ENCODE measurements at regions not wholly inside any gene's neighbourhood (a gene's known extent, or its start where the extent isn't known, plus 50 kb on each side); places are given as distances from the start of the nearest gene placed in this dataset.
"Not testable (repeated sequence)": the region's sequence is repeated elsewhere in the genome, so short reads cannot be mapped to it uniquely, and the experiment has no call there.

DNA sequence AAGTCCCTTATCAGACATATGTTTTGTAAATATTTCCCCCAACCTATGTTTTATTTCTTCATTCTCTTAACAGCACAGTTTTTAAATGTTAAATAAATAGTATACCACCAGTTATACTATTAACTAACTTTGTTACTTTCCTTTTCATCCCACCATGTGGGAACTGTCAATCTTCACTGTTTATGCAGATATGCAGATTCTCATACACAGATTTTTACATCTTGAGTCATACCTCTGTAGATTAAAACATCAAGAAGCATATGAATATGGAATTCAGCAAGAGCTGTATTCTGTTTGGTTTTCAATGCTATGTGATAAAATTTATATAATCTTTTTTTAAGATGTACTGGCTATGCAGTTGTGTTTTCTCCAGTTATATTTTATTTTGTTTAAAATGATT is 566.3 kb downstream of the LIG4 start:
- DNase-seq (ENCODE audit: low read depth) = no peak
- H3K4me3 ChIP-seq (ENCODE audit: low read depth, low read length) = no peak overlapping the region

DNA sequence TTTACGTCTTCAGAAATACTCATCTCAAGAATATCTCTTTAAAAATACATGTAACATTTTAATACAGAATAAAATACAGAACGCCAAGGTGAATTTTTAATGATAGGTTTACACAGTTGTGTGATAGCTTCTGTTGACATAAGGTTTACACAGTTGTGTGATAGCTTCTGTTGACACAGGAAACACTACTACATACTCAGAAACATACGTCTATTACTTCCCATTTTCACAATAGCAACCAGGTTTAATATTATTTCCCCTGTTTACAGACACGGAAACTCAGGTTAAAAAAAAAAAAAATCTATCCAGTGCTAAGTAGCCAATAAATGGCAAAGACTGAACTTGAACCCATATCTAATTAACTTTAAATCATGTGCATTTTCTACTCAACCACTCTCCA is 571.2 kb downstream of the LIG4 start:
- no peak overlapping the region for H3K4me3 ChIP-seq (ENCODE audit: low read depth, low read length)
- DNase-seq (ENCODE audit: low read depth) = no peak

DNA sequence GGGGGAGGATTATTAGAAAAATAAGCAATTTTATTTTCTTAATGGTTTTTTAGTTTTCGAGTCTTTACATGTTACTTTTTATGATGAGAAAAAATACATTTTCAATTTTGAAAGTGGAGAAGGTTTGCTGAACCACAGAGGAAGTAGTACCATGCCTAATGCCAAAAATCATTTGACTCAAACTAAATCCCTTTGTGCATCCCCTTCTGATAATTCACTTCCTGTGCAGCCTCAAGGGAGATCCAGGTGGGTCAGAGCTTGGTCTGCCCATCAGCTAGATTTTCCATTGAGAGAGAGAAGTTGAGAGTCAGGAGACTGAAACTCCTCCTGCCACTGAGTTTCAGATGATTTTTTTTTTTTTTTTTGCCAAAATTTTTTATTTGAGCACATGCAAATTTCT is 571.7 kb downstream of the LIG4 start:
- no peak for DNase-seq (ENCODE audit: low read depth)
- H3K4me3 ChIP-seq (ENCODE audit: low read depth, low read length) = no peak overlapping the region

DNA sequence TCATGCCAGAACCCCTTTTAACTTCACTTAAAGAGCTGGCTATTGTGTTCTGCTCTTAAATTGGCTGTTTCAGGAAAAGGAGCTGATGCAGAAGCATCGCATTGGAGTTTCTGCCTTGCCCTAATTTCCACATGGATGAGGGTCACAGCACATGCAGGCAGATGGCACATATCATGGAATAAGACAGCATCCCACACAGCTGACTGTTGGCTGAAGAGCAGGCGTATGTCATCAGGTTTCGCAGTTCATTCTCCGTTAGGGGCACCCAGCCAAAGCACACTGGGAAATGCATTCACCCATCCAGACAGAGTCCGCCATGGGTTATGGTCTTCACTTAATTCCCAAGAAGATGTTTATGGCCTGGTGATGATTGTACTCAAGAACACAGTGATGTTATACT is 572.5 kb downstream of the LIG4 start:
- H3K4me3 ChIP-seq (ENCODE audit: low read depth, low read length) = no peak overlapping the region
- no peak for DNase-seq (ENCODE audit: low read depth)

DNA sequence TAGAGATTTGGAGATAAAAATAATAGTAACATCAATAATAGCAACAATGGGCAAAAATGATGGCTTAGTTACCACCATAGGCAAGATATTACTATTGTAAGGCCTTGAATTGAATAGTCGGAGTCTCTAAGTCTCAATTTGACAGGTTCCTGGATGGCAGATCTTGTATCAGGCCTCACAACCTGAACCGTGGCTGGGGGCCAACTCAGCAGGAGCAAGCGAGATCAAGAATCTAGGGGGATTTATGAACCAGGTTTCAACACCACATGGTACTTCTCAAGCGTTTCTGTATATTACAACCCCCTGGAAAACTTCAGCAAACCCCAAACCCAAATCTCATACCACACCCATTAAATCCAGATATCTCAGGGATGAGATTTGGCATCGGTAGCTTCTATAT is 573.8 kb downstream of the LIG4 start:
- no peak overlapping the region for H3K4me3 ChIP-seq (ENCODE audit: low read depth, low read length)
- no peak for DNase-seq (ENCODE audit: low read depth)

DNA sequence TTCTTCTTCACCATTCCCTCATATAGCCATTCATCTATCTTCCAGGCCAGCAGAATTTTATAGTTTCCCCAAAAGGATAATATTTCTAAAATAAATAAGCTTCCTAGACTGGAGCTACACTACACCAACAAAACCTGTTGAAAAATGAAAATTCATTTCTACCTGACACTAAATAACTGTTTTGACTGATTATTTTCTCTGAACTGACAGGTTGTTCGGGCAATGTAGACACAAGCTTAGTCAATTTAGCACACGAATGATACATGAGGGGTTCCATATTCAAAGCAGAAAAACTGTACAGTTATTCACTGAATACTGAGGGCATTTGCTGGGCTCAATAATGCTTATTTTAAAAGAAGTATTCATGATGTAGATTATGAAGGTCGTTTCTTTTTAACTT is 589.7 kb downstream of the LIG4 start:
- H3K4me3 ChIP-seq (ENCODE audit: low read depth, low read length) = no peak overlapping the region
- DNase-seq (ENCODE audit: low read depth) = no peak

DNA sequence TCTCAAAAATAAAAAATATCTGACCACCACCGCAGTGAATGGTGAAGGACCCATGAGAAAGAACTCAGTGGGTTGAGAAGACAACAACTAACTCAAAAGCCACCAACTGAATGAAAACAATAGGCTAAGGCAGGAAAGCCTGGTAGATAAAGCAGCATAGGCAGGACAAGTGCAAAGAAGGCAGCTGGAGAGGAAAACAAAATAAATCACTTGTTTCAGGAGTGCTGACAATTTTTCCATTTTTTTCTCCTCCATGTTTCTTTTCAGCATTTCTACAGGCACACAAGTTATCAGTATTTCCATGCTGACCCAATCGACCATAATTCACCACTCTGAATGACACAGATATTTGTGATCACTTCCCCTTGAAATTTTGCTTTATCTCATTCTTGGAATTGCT is 597.8 kb downstream of the LIG4 start:
- no peak overlapping the region for H3K4me3 ChIP-seq (ENCODE audit: low read depth, low read length)
- no peak for DNase-seq (ENCODE audit: low read depth)

DNA sequence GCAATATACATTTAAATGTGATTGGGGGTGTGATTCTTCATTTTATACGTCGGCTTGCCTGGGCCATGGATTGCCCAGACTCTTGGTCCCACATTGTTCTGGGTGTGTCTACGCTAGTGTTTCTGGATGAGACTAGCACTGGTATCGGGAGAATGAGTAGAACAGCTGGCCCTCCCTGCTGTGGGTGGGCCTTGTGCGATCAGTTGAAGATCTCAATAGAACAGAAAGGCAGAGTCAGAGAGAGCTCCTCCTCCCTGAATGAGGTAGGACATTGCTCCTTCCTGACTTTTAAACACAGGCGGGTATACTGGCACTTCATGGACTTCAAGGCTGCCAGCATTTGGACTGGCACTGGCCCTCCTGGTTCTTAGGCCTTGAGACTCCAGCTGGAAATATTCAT is 603.0 kb downstream of the LIG4 start:
- no peak overlapping the region for H3K4me3 ChIP-seq (ENCODE audit: low read depth, low read length)
- no peak for DNase-seq (ENCODE audit: low read depth)

DNA sequence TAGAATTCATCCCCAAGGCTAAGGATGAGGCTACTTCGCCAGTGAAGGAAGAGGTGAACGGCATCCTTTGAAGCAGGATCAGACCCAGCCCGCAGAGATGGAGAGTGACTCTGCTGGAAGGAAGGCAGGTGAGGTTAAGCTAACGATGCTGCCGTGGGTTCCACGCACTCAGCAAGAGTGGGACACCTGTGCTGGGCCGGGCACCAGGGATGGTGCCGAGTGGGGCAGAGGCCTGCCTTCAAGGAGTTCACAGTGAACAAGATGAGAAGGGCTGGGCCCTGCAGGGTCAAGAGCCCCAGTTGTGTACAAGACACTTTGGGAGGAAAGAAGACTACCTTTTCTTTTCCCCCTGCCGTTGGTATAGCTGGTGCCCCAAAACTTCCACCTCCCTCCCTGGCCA is 606.6 kb downstream of the LIG4 start:
- DNase-seq (ENCODE audit: low read depth) = no peak
- no peak overlapping the region for H3K4me3 ChIP-seq (ENCODE audit: low read depth, low read length)

DNA sequence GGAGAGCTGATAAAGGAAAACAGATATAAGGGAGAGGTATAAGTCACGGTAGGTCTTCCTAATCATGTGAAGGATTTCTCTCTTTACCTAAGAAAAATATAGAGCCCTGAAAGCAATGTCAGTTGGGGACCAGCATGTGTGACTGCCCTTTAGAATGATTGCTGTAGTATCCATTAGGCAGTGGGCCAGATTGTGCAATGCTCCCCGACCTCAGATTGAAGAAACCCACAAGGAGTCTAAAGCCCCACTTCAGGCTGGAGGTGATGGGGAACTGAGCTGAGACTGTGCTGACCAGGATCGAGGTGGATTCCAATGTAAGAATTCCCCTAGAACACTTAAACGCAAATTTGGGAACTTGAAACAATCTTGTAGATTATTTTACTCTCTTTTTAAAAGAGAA is 614.4 kb downstream of the LIG4 start:
- no peak overlapping the region for H3K4me3 ChIP-seq (ENCODE audit: low read depth, low read length)
- no peak for DNase-seq (ENCODE audit: low read depth)

DNA sequence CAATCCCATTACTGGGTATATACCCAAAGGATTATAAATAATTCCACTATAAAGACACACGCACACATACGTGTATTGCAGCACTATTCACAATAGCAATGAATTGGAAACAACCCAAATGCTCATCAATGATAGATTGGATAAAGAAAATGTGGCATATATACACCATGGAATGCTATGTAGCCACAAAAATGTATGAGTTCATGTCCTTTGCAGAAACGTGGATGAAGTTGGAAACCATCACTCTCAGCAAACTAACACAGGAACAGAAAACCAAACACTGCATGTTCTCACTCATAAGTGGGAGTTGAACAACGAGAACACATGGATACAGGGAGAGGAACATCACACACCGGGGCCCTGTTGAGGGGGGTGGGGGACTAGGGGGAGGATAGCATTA is 619.0 kb downstream of the LIG4 start:
- DNase-seq (ENCODE audit: low read depth) = not testable (repeated sequence)

DNA sequence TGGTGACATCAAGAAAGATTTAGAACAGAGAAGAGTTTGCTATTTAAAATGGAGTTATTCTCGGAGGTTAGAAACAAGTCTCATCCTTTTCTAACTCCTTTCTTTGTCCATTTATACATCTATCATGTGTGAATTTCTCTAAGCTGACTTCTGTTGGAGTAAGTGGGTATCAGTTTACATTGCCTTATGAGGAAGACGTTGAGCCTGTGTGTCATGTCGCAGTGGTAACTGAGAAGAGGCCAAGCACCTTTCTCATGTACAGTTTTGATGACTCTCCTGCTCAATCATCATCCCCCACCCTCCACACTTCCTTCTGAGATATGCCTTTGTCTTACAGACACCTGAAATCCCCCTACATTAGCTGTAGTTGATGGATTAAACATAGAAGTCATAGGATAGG is 624.8 kb downstream of the LIG4 start:
- peak; percentile 10 for DNase-seq (ENCODE audit: low read depth)
- H3K4me3 ChIP-seq (ENCODE audit: low read depth, low read length) = no peak overlapping the region

More for the DNA sequence above, 619.0 kb downstream of the LIG4 start:
- H3K4me3 ChIP-seq (ENCODE audit: low read depth, low read length) = not testable (repeated sequence)

DNA sequence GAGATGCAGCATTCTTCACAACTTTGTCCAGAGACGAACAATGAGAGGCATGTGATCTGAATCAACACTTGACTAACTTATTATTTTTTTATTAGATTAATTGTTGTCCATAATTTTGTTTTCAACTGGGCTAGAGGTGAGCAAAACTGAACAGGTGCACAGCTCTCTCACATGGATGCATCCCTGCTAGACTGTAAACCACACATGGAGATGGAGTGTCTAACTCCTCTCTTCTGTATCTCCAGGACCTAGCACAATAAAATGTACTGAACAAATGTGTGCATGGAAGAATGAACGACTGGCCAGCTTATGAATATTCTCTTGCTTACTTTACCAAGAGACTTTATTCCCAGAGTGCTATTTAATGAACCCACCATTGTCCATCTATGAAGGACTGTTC is 627.7 kb downstream of the LIG4 start:
- DNase-seq (ENCODE audit: low read depth) = no peak
- no peak overlapping the region for H3K4me3 ChIP-seq (ENCODE audit: low read depth, low read length)

DNA sequence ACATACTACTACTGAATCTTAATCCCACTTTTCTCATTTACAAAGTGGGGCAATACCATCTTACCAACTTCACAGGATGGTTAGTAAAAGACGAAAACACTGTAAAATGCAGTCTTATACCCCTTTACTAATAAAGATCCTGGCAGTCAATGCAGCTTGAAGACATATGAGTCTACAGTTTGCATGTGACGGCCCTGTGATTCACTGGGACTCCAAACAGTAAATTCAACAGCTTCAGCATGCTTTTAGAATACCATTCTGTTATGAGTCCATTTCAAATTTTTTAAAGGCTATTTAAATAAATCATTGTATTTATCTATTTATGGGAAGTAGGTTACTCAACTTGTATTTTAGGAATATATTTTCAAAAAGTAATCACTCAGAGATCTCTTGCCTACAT is 629.1 kb downstream of the LIG4 start:
- H3K4me3 ChIP-seq (ENCODE audit: low read depth, low read length) = no peak overlapping the region
- no peak for DNase-seq (ENCODE audit: low read depth)

DNA sequence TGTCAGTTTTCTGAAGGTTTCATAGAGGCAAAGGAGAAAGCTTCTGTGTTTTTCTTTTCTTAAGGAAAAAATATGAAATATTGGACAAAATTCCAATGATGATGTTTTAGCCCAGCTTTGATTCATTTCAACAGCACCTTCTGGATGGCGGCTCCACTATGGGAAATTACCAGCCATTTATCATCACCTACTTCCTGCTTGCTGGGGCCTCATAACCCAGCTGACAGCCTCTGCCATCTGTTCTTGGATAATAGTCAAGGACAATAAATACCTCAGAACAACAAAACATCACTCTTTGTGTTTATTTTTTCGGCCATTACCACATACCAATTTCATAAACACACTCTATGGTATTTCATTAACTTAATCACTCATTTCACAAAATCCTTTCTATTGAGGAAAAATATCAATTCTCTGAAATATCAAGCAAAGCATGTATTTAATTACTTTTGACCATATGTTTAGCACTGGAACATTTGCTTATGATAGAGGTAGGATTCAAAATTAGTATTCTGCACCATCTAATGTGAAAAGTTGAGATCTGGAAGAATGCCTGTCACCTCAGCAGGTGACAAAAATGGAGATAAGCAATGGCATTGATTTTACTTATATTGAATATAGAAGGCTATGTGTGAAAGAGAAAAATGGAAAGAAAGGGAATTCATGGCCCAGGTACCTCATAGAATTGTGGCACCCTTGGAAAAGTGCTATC is 629.7 kb downstream of the LIG4 start:
- DNase-seq (ENCODE audit: low read depth) = no peak
- no peak overlapping the region for H3K4me3 ChIP-seq (ENCODE audit: low read depth, low read length)

DNA sequence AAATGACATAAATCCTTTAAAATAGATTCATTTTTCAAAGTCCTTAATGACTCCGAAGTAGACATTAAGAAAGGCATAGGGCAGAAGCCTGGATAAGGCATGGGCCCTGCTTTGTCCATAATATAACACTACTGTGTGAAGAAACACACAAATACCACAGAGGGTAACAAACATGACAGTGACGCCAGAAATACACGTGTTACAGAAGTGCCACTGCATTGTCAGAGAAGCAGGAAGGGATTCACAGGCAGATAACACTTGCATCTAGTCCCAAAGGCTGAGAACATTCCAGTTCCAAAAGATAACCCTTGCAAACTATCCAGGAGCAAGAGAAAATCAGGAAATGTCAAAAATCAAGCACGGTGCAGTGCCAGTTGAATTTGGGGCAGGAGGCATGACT is 633.2 kb downstream of the LIG4 start:
- H3K4me3 ChIP-seq (ENCODE audit: low read depth, low read length) = no peak overlapping the region
- no peak for DNase-seq (ENCODE audit: low read depth)

DNA sequence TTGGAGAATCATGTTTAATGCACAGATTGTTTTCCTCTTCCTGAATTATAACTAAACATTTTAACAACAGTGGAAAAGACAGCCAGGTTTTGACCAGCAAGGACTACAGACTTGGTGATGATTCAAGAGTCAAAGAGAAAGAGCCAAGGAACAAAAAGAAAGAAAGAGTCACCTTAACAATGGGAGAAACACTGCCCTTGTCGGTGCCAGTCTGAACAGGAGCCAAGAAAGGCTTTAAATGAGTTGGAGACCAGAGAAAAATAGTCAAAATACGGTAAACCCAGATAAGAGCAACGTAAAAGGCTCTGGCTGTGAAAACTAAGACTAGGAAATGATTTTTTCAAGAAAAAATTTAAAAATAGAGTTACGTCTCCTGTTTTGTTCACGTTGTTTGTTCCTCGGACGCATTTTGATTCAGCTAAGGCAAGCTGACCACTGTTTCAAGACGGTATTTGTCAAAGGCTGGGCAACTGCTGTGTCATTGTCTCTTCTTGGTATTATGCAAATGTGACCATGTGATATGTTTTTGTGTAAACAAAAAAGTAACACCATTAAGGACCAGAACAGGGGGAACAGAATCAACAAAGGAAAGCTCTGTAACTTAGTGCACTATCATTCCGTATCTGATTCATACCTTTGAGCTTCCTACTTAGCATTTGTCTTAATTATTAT is 634.5 kb downstream of the LIG4 start:
- no peak overlapping the region for H3K4me3 ChIP-seq (ENCODE audit: low read depth, low read length)
- no peak for DNase-seq (ENCODE audit: low read depth)

DNA sequence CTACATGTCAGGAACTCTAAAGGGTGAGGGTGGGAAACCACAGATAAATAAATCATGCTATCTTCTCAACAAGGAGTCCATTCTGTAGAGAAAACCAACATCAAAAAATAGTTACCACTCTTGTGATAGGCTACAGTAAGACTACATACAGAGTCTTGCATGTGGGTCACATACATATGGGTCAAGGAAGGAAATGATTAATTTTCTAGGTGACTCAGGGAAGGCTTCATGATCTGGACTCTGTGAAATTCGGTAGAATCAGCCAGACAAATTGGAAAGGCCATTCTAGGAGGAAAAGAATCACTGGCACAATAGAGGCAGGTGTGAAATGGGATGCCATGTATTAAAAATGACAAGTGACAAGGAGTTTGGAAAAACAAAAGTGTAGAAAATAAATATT is 638.9 kb downstream of the LIG4 start:
- no peak for DNase-seq (ENCODE audit: low read depth)
- H3K4me3 ChIP-seq (ENCODE audit: low read depth, low read length) = no peak overlapping the region

DNA sequence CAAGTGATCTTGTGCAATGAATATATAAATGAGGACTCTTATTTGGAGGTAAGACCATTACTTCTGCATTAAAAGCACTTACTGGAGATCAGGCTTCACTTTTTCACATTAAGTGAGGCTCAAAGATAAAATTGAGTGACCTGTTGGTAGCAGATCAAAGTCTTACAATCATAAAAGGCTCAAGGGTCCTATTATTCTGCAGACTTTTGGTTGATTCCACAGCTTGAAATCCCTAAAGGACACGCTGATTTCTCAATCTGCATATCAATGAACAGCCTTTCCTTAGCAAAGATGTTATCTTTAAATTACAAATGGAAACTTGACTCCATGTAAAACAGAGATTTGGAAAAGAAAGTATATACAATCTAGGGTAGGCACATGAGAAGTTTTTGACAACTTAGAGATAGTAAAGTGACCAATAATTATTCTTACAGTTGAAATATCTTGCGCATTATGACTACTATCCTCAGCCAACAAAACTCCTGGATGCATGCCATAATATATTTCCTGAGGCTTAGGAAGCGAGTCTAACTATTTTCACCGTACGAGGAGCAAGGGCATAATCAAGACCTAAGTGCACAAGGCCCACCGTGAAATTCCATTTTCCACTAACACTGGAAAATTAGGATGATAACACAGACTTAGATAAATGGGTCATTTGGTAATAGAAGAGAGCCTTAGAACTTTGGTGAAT is 640.7 kb downstream of the LIG4 start:
- no peak for DNase-seq (ENCODE audit: low read depth)
- H3K4me3 ChIP-seq (ENCODE audit: low read depth, low read length) = no peak overlapping the region

DNA sequence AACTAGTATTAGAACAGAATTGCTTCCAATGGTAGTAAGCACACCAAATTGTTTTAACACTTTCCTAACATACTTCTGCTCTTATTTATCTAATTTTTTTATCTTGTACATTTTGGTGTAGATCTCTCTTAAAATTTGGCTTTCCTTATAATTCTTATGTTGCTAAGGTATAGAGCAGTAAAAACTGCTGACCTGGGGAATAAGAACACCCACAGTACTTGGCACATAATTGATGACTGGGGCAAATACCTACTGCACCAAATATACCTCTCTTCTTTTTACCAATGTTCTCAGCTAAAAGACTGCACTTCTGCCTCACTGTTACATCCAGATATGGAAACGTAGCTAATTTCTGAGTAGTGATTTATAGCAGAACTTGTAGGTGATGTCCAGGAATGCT is 642.2 kb downstream of the LIG4 start:
- DNase-seq (ENCODE audit: low read depth) = no peak
- H3K4me3 ChIP-seq (ENCODE audit: low read depth, low read length) = no peak overlapping the region

DNA sequence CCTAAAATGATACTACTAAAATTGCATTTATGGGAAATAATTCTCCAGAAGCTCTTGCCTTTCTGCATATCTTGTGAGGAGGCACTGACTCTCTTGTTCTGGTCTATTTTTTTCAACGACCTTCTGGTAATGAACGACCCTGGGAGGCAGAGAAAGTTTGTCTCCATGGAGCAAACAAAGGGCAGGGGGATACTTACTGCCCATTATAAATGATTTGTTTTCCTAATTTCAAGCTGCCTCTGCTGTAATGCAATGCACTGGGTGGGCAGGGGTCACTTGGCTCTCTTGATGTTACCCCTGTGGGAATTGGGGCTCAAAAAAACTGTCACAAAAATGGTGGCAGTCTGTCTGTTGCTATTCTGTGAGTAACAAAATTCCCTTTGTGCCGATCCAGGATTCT is 643.2 kb downstream of the LIG4 start:
- DNase-seq (ENCODE audit: low read depth) = no peak
- no peak overlapping the region for H3K4me3 ChIP-seq (ENCODE audit: low read depth, low read length)
